ENCODE measurements at regions not wholly inside any gene's neighbourhood (a gene's known extent, or its start where the extent isn't known, plus 50 kb on each side); places are given as distances from the start of the nearest gene placed in this dataset.

- no peak for DNase-seq
Measured at GRCh38 chr1:222284466-222284865, 263.4 kb downstream of the HHIPL2 start.

DNA sequence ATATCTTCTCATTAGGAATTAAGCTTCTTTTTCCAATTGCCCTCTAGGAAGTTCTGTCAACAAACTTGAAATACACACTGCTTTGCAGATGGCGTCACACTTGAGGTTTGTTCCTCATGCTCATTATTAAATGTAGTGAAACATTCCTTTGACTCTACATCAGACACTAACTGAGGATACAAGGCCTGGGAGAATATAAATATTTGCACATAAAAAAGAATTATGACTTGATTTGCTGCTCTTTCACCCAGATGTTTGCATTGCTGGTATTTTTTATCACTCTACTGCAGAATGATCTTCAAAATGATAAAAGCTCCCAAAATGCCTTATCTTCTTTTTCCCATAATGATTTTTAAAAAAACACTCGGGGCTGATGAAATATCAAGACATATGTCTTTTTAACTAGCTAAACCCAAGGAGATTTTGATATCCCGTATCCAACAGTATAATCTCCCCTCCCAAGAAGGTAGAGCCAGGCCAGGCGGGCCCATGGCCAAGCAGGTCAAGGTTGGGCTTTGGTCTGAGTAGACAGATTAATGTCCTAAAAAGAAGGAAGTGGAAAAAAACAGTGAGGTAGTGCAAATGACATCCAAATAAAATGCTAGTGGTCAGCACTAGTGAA lies 264.6 kb downstream of the HHIPL2 start:
- no peak for DNase-seq

DNA sequence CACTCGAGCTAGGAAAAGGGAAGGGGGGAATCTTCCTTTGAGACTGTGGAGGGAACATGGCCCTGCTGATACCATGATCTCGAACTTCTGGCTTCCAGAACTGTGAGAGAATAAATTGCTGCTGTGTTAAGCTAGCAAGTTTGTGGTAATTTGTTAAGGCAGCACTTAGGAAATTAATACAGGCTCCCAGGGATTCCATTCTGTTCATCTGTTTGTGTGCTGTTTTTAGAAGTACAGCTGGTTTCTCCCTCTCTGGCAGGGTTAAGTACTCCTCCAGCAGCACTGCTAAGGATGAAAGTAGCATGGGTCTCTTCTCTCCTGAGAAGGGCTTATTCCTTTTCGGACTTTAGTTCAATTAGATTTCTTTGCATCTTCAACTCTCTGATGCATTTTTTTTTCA lies 268.3 kb downstream of the HHIPL2 start:
- no peak for DNase-seq

DNA sequence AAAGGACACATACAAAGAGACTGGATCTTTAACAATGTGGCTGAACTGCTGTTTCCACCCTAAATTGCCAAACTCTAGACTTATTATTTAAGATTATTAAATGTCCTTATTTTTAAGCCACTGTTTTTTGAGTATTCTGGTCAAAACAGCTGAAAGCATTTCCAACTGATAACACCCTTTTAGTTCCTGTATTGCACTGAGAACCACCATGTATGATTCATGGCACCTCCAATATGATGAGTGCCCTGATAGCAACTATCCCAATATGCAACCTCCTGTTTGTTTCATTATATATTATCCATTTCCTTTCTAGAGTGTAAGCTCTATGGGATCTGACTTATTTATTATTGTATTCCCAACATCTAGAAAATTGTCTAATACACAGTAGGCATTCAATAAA lies 269.4 kb downstream of the HHIPL2 start:
- no peak for DNase-seq

GRCh38 chr1:222275729-222276465 lies 272.0 kb downstream of the HHIPL2 start:
- no peak for DNase-seq

DNA sequence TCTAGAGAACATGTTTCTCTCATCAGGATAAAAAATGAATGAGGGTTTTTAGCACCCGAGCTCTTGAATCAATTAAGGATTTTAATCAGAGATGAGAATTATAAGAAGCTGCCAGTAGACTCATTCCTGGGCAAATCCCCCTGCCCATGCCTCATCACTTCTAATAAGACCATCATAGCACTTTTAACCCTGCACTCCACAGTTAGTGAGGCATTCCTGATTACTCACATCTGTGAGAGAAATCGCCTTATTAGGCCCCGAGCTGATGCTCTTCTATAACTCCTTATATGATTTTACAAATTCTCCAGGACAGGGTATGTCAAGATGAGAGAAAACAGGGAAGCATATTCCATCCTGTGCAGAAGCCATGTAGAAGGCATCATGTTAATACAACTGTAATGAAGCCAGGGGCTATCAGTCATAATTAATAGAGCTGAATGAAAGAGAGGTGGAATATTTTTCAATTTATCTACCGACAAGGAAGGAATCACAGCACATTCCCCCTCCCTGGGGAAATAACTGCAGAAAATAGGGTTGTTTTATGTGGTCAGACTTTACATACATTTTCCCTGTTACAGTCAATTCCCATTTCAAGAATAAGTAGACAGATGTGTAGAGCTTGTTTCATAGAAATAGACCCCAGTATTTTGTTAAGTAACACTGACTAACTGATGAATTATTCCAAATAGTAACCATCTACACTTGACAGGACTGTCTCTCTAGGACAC lies 272.7 kb downstream of the HHIPL2 start:
- no peak for DNase-seq

- DNase-seq, result no peak
Measured at GRCh38 chr1:222266223-222267196, 281.4 kb downstream of the HHIPL2 start.

DNA sequence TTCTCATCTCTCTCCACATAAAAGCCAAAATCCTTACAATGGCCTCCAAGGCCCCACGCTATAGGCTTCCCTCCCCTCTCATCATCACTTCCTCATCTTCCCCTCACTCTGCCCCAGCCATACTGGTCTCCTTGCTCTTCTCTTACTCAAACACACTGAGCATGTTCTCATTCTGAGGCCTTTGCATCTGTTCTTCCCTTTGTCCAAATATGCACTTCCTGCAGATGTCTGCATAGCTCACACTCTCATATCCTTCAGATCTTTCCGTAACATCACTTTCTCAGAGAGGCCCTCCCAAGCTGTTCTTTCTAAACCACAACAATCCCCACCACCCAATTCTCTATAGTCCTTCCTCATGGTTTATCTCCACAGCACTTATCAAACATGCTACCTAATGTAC lies 284.1 kb downstream of the HHIPL2 start:
- no peak for DNase-seq

DNA sequence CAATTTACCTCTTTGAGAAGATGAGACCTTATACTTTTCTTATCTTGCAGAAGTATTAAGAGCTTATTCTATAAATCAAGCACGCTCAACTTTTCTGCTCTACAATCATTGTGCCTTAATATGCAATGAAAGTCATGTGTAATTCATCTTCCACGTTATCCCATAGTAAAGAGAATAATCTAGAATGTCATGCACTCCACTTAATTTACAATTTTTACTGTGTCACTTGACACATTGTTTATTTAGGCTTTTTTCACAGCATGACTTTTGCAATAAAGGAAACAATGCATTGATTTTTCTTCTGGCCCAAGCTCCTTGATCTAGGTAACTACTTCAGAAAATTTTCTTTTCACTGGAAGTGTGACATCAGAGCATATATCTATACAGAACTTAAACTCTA lies 290.9 kb downstream of the HHIPL2 start:
- no peak for DNase-seq

DNA sequence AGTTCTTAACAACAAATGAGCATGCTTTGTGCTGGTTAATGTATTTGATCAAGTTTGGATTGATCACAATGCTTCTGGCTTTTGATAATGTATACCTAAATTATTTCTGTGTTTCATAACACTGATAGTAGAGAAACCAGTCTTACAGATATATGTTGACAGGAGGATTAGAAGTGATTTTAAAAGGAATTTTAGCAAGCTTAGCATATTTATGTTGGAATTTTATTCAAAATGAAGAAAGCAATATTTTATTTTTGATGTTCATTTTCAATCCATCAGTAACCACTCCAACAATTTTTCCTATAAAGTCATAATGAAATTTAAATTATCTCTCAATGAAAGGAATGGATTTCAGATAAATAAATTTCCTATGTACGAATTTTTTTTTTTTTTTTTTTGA lies 291.8 kb downstream of the HHIPL2 start:
- DNase-seq, result no peak

DNA sequence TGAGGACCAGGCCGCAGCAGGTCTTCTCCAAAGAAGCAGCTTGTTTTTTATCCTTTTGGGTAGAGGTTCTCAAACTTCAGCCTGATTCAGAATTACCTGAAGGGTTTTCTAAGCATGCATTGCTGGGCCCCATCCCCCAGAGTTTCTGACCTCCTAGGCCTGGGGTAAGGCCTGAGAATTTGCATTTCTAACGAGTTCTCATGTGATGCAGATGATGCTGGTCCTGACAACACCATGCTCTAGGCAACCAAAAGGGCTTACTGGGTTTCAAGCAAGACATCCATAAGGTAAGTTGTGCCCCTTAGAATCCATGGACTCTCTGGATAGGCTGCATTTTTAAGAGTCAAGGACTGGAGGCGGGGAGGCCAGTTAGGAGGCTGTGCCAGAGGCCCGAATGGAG lies 295.1 kb downstream of the HHIPL2 start:
- no peak for DNase-seq

DNA sequence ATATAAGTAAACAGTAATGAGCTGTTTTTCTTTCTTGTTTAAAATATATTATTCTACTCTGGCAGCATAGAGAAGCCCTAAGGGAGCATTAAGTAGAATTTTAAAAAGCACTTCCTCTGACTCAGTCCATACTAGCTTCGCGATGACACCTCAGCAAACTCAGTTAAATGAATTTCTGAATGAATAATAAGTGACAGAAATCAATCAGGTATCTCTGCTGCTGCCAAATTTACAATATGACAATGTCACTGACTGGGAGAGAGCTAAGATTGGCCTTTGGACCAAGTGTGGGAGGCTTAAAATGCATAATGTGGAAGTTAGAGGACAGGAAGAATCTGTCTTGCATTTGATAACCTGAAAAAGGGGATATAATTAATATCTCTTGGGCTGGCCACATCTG lies 296.1 kb downstream of the HHIPL2 start:
- no peak for DNase-seq

GRCh38 chr1:222250376-222250775 lies 297.5 kb downstream of the HHIPL2 start:
- no peak for DNase-seq

- DNase-seq, result no peak
Measured at GRCh38 chr1:222247811-222248310, 300.0 kb downstream of the HHIPL2 start.

- no peak for DNase-seq
Measured at GRCh38 chr1:222247081-222247480, 300.8 kb downstream of the HHIPL2 start.

DNA sequence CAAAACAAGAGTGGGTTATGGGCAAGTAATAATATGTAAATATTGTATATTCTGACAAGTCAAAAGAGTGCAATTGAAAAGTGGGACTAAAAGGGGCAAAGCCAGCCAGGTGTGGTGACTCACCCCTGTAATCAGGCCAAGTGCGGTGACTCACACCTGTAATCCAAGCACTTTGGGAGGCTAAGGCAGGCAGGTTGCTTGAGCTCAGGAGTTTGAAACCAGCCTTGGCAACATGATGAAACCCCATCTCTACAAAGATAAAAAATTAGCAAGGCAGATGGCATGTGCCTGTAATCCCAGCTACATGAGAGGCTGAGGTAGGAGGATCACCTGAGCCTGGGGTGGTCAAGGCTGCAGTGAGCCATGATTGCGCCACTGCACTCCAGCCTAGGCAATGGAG lies 304.0 kb downstream of the HHIPL2 start:
- no peak for DNase-seq

GRCh38 chr1:222242492-222242891 lies 305.4 kb downstream of the HHIPL2 start:
- no peak for DNase-seq

DNA sequence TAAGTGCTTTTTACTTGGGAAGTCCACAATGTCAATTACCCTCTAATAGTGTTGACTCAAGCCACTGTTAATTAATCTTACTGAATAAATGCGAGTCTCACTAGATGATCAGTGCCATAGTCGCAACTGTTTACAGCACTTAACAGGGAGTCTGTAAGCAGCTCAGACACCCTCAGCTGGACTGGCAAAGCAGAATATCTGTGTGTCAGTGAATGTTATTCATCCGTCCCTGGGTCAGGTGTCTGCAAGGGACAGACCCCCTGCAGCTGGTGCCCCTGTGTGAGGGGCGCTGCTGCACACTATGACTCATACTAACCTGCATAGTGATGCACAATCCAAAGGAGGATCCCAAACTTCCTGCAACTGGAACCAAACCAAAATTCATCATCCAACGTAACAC lies 306.5 kb downstream of the HHIPL2 start:
- DNase-seq, result no peak

- DNase-seq, result no peak
Measured at GRCh38 chr1:222240536-222241181, 307.2 kb downstream of the HHIPL2 start.

GRCh38 chr1:222239130-222239529 lies 308.8 kb downstream of the HHIPL2 start:
- no peak for DNase-seq

GRCh38 chr1:222234351-222234750 lies 313.6 kb downstream of the HHIPL2 start:
- no peak for DNase-seq

DNA sequence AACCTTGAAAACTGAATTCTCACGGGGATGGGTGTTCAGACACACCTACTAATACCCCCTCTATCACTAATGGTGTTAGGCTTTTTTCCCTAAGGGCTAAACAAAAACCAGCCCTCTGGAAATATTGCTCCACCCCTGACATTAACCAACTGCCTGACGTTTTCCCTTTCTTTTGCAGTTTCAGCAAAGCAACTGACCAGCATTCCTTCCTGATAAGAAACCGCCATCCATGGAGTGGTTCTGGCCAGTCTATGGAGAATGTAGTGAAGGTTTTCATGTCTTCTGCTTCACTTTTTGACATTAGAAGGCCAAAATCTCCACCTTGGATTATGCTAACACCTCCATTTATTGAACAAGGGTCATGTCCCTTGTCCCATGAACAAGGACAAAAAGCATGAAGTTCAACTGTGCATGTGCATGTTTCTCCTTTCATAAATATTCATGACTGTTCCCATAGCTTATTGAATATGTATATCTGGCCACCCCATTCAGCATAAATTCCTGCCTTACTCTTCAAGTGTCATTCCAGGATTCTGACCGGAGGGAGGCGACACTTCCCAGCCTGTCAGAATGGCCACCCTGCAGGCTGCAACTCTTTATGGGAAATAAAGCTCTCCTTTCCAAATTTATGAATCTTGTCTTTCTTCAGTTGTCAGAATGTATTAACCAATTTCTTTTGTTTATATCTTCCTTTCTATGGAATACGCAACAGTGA lies 314.3 kb downstream of the HHIPL2 start:
- DNase-seq, result no peak

Data from SHP77 treated with DMSO at 0.1 percent for 48 hours (cell line).